A673 (cell line): ENCODE measurements at regions not wholly inside any gene's neighbourhood (a gene's known extent, or its start where the extent isn't known, plus 50 kb on each side); places are given as distances from the start of the nearest gene placed in this dataset.

Experiments
- BruUV-seq: library from RNA; stranded (reverse); fragments of 400-500 nt; replicated peaks from 2 replicates; lab custom pipeline; 2021; lab: Mats Ljungman, UMichigan
- CTCF ChIA-PET: fragments of 300-600 bp; sonication (Branson Sonifier 250); formaldehyde crosslinking; loops from one replicate; lab custom pipeline; 2022; ENCODE audit warnings: antibody characterized with exemption; lab: Charles Lee
- POLR2A ChIA-PET: fragments of 300-600 bp; sonication (Branson Sonifier 250); formaldehyde crosslinking; loops from one replicate; lab custom pipeline; 2022; ENCODE audit warnings: antibody characterized with exemption; ENCODE audit not compliant: low non-redundant PET; lab: Charles Lee
- DNase-seq: peaks from one replicate; pipeline ENCODE4 v3.0.0-alpha.2; 2015; ENCODE audit warnings: low spot score
- H3K27ac ChIP-seq: fragments of 200-600 bp; sonication (generic); 2 replicates; pipeline ENCODE4 v1.5.1; 2016; ENCODE audit warnings: mixed run types, low read depth, mild to moderate bottlenecking, mixed read lengths, antibody characterized with exemption, low read length; ENCODE audit not compliant: poor library complexity, severe bottlenecking
- H3K27me3 ChIP-seq: fragments of 200-600 bp; sonication (generic); replicated peaks from 2 replicates; pipeline ENCODE4 v1.6.1; 2017; ENCODE audit warnings: mixed run types, low read depth, mild to moderate bottlenecking, mixed read lengths, antibody characterized with exemption, low read length; ENCODE audit not compliant: insufficient read depth, poor library complexity
- H3K36me3 ChIP-seq: fragments of 200-600 bp; sonication (generic); 2 replicates; pipeline ENCODE4 v1.6.1; 2016; ENCODE audit warnings: mixed run types, mild to moderate bottlenecking, mixed read lengths, antibody characterized with exemption, low read length; ENCODE audit not compliant: insufficient read depth, poor library complexity, severe bottlenecking
- H3K4me1 ChIP-seq: fragments of 200-600 bp; sonication (generic); 2 replicates; pipeline ENCODE4 v1.6.1; 2017; ENCODE audit warnings: mixed run types, mild to moderate bottlenecking, mixed read lengths, antibody characterized with exemption, low read length; ENCODE audit not compliant: insufficient read depth, poor library complexity, severe bottlenecking
- H3K4me3 ChIP-seq: fragments of 200-600 bp; sonication (generic); 2 replicates; pipeline ENCODE4 v1.5.1; 2016; ENCODE audit warnings: low read depth, mixed run types, mild to moderate bottlenecking, mixed read lengths, low read length; ENCODE audit not compliant: poor library complexity, severe bottlenecking
- H3K9me3 ChIP-seq: fragments of 200-600 bp; sonication (generic); 2 replicates; pipeline ENCODE4 v1.6.1; 2016; ENCODE audit warnings: mixed run types, low read depth, mild to moderate bottlenecking, mixed read lengths, antibody characterized with exemption, low read length; ENCODE audit not compliant: poor library complexity, severe bottlenecking
- CTCF ChIP-seq: fragments of 300-800, 200-600 bp; sonication (generic); conservative IDR thresholded peaks from 2 replicates; pipeline ENCODE4 v1.5.1; 2017; ENCODE audit warnings: low read depth, mild to moderate bottlenecking, antibody characterized with exemption, low read length, moderate library complexity, mixed read lengths
- EZH2 ChIP-seq: fragments of 200-600 bp; sonication (generic); IDR thresholded peaks from 2 replicates; pipeline ENCODE4 v1.6.1; 2017; ENCODE audit warnings: borderline replicate concordance, low read depth, mild to moderate bottlenecking, mixed read lengths, antibody characterized with exemption, low read length; ENCODE audit not compliant: poor library complexity, severe bottlenecking
- intact Hi-C: fragments of 100-400 bp; cut with micrococcal nuclease; formaldehyde crosslinking; loops from one replicate; pipeline ENCODE4 v1.10.0; 2022; ENCODE audit not compliant: unreplicated experiment

GRCh38 chr6:169163411-169163901, 90.2 kb downstream of the THBS2 start:
- Histone ChIP-seq H3K4me1 (no peaks in the 10 kb centered on the region), H3K27ac (no peak overlapping the region), H3K27me3 (no peaks in the 10 kb centered on the region), H3K9me3 (no peaks in the 10 kb centered on the region), H3K4me3 (no peak overlapping the region), H3K36me3 (no peaks in the 10 kb centered on the region)
- intact Hi-C loops = no loop called here
- ChIA-PET CTCF (no interaction called here), POLR2A (no interaction called here)
- no peak for DNase-seq
- no peak for TF ChIP-seq CTCF
- no peak for TF ChIP-seq EZH2
- no TSS peak for BruUV-seq

- POLR2A ChIA-PET = no interaction called here
- no peak overlapping the region for H3K27ac ChIP-seq
- TF ChIP-seq CTCF (no peak), EZH2 (no peak)
- no peaks in the 10 kb centered on the region for H3K36me3 ChIP-seq
- intact Hi-C loops = no loop called here
- H3K27me3 ChIP-seq = no peaks in the 10 kb centered on the region
- CTCF ChIA-PET = no interaction called here
- BruUV-seq = no TSS peak
- DNase-seq = no peak
- H3K4me1 ChIP-seq = no peaks in the 10 kb centered on the region
- H3K4me3 ChIP-seq = no peak overlapping the region
- no peaks in the 10 kb centered on the region for H3K9me3 ChIP-seq
These were observed 90.8 kb downstream of the THBS2 start for GRCh38 chr6:169162752-169163407.

- H3K36me3 ChIP-seq = no peaks in the 10 kb centered on the region
- ChIA-PET POLR2A (no interaction called here), CTCF (no interaction called here)
- BruUV-seq = no TSS peak
- H3K4me3 ChIP-seq = no peak overlapping the region
- H3K4me1 ChIP-seq = no peaks in the 10 kb centered on the region
- DNase-seq = no peak
- intact Hi-C loops = no loop called here
- TF ChIP-seq CTCF (no peak), EZH2 (no peak)
- no peaks in the 10 kb centered on the region for H3K27me3 ChIP-seq
- no peaks in the 10 kb centered on the region for H3K9me3 ChIP-seq
- no peak overlapping the region for H3K27ac ChIP-seq
These were observed 91.4 kb downstream of the THBS2 start for GRCh38 chr6:169162249-169162648.
